H9 (cell line): ENCODE measurements at regions not wholly inside any gene's neighbourhood (a gene's known extent, or its start where the extent isn't known, plus 50 kb on each side); places are given as distances from the start of the nearest gene placed in this dataset.
A peak's percentile ranks its signal among the peaks of the same experiment; 100 is the strongest.

Source experiments
- DNase-seq: peaks from one replicate; pipeline ENCODE4 v3.0.0-alpha.2; 2017
- H2AFZ ChIP-seq: one replicate; pipeline ENCODE4 v1.6.1; 2013; ENCODE audit warnings: mild to moderate bottlenecking, low read length, control low read depth, moderate library complexity
- H2AK5ac ChIP-seq: 2 replicates; pipeline ENCODE4 v1.6.1; 2013; ENCODE audit warnings: low read length, control low read depth, mixed read lengths; ENCODE audit not compliant: insufficient read length
- H2BK120ac ChIP-seq: one replicate; pipeline ENCODE4 v1.6.1; 2013; ENCODE audit warnings: low read depth, mild to moderate bottlenecking, low read length, control low read depth, inconsistent platforms; ENCODE audit not compliant: poor library complexity, severe bottlenecking
- H2BK12ac ChIP-seq: 2 replicates; pipeline ENCODE4 v1.6.1; 2013; ENCODE audit warnings: low read length, control low read depth, mixed read lengths, low read depth; ENCODE audit not compliant: insufficient read length
- H2BK15ac ChIP-seq: 2 replicates; pipeline ENCODE4 v1.6.1; 2013; ENCODE audit warnings: low read depth, low read length, control low read depth
- H2BK20ac ChIP-seq: one replicate; pipeline ENCODE4 v1.6.1; 2013; ENCODE audit warnings: low read depth, mild to moderate bottlenecking, low read length, control low read depth, inconsistent platforms; ENCODE audit not compliant: poor library complexity, severe bottlenecking
- H2BK5ac ChIP-seq: 2 replicates; pipeline ENCODE4 v1.6.1; 2013; ENCODE audit warnings: low read length, control low read depth, mixed read lengths; ENCODE audit not compliant: insufficient read length
- H3K14ac ChIP-seq: 2 replicates; pipeline ENCODE4 v1.6.1; 2013; ENCODE audit warnings: low read length, control low read depth; ENCODE audit not compliant: insufficient read depth
- H3K18ac ChIP-seq: 2 replicates; pipeline ENCODE4 v1.6.1; 2013; ENCODE audit warnings: low read depth, mild to moderate bottlenecking, mixed read lengths, low read length, control low read depth; ENCODE audit not compliant: insufficient read length
- H3K23ac ChIP-seq: 2 replicates; pipeline ENCODE4 v1.6.1; 2013; ENCODE audit warnings: low read length, control low read depth, mixed read lengths, low read depth; ENCODE audit not compliant: insufficient read length
- H3K23me2 ChIP-seq: 2 replicates; pipeline ENCODE4 v1.6.1; 2013; ENCODE audit warnings: low read depth, mild to moderate bottlenecking, mixed read lengths, low read length, control low read depth; ENCODE audit not compliant: insufficient read length, poor library complexity, severe bottlenecking
- H3K27ac ChIP-seq: 2 replicates; pipeline ENCODE4 v1.5.1; 2013; ENCODE audit warnings: low read length, control low read depth, mixed read lengths, low read depth; ENCODE audit not compliant: insufficient read length
- H3K27me3 ChIP-seq: 2 replicates; pipeline ENCODE4 v1.6.1; 2013; ENCODE audit warnings: low read length, control low read depth, inconsistent platforms; ENCODE audit not compliant: insufficient read depth
- H3K4ac ChIP-seq: 2 replicates; pipeline ENCODE4 v1.6.1; 2013; ENCODE audit warnings: low read depth, mild to moderate bottlenecking, control low read depth, inconsistent platforms, low read length, moderate library complexity
- H3K4me1 ChIP-seq: 2 replicates; pipeline ENCODE4 v1.6.1; 2013; ENCODE audit warnings: low read length, control low read depth, inconsistent platforms; ENCODE audit not compliant: insufficient read depth
- H3K4me2 ChIP-seq: 2 replicates; pipeline ENCODE4 v1.6.1; 2013; ENCODE audit warnings: low read length, control low read depth, mixed read lengths; ENCODE audit not compliant: insufficient read length, insufficient read depth
- H3K56ac ChIP-seq: 2 replicates; pipeline ENCODE4 v1.6.1; 2013; ENCODE audit warnings: low read depth, mild to moderate bottlenecking, mixed read lengths, low read length, control low read depth; ENCODE audit not compliant: insufficient read length
- H3K79me1 ChIP-seq: 2 replicates; pipeline ENCODE4 v1.6.1; 2013; ENCODE audit warnings: low read depth, mild to moderate bottlenecking, moderate library complexity, low read length, control low read depth, inconsistent platforms; ENCODE audit not compliant: insufficient read depth, poor library complexity, severe bottlenecking
- H3K79me2 ChIP-seq: 2 replicates; pipeline ENCODE4 v1.6.1; 2013; ENCODE audit warnings: low read length, control low read depth, inconsistent platforms; ENCODE audit not compliant: insufficient read depth
- H3K9ac ChIP-seq: 2 replicates; pipeline ENCODE4 v1.6.1; 2013; ENCODE audit warnings: low read length, control low read depth, mixed read lengths; ENCODE audit not compliant: insufficient read length; ENCODE audit errors: extremely low read depth
- H3K9me3 ChIP-seq: one replicate; pipeline ENCODE4 v1.6.1; 2013; ENCODE audit warnings: low read depth, low read length, inconsistent platforms; ENCODE audit not compliant: control insufficient read depth
- H3T11ph ChIP-seq: one replicate; pipeline ENCODE4 v1.6.1; 2013; ENCODE audit warnings: mild to moderate bottlenecking, low read length, control low read depth, inconsistent platforms
- H4K20me1 ChIP-seq: one replicate; pipeline ENCODE4 v1.6.1; 2013; ENCODE audit not compliant: control insufficient read depth, insufficient read length, insufficient read depth
- H4K5ac ChIP-seq: 2 replicates; pipeline ENCODE4 v1.6.1; 2013; ENCODE audit warnings: low read depth, mild to moderate bottlenecking, mixed read lengths, low read length, control low read depth; ENCODE audit not compliant: insufficient read length
- H4K8ac ChIP-seq: replicated peaks from 2 replicates; pipeline ENCODE4 v1.6.1; 2013; ENCODE audit warnings: low read length, control low read depth, mixed read lengths, low read depth; ENCODE audit not compliant: insufficient read length
- H4K91ac ChIP-seq: 2 replicates; pipeline ENCODE4 v1.6.1; 2013; ENCODE audit warnings: low read depth, mild to moderate bottlenecking, moderate library complexity, mixed read lengths, low read length, control low read depth; ENCODE audit not compliant: insufficient read length
- H3K27ac Mint-ChIP-seq, 3 experiments: 2 replicates in 2 of 3; 3 replicates in 1 of 3; pipeline ENCODE4 v1.8.0; 2020 to 2021; ENCODE audit warnings: mixed read lengths in 3 of 3, mild to moderate bottlenecking in 1 of 3, moderate library complexity in 1 of 3
- H3K27me3 Mint-ChIP-seq: 2 replicates; pipeline ENCODE4 v1.8.0; 2021; ENCODE audit warnings: low read depth, mild to moderate bottlenecking, moderate library complexity, mixed read lengths
- H3K36me3 Mint-ChIP-seq, 3 experiments: 2 replicates in 2 of 3; 3 replicates in 1 of 3; pipeline ENCODE4 v1.8.0; 2020 to 2021; ENCODE audit warnings: low read depth in 3 of 3, mixed read lengths in 3 of 3; ENCODE audit not compliant: insufficient read depth in 1 of 3
- H3K4me1 Mint-ChIP-seq, 2 experiments: 2 replicates each; pipeline ENCODE4 v1.8.0; 2020; ENCODE audit warnings: mixed read lengths in 2 of 2
- H3K4me3 Mint-ChIP-seq, 2 experiments: 2 replicates in 1 of 2; 3 replicates in 1 of 2; pipeline ENCODE4 v1.8.0; 2020 to 2021; ENCODE audit warnings: mild to moderate bottlenecking in 2 of 2, mixed read lengths in 2 of 2, moderate library complexity in 1 of 2
- H3K9me3 Mint-ChIP-seq, 2 experiments: 2 replicates in 1 of 2; 3 replicates in 1 of 2; pipeline ENCODE4 v1.8.0; 2020; ENCODE audit warnings: mild to moderate bottlenecking in 2 of 2, mixed read lengths in 2 of 2, moderate library complexity in 1 of 2
- WGBS: extraction: QIAGEN DNeasy Blood & Tissue Kit; methylation state at CpG from one replicate; pipeline ENCODE4 v1.1.7; 2013; ENCODE audit warnings: missing lambda C conversion rate, low lambda C conversion rate, mixed read lengths; ENCODE audit not compliant: insufficient read length; ENCODE audit errors: extremely low coverage; 5-methylcytosine and 5-hydroxymethylcytosine counted together
- TF ChIP-seq, protein P1 (sequence below): fragments of 200-600 bp; sonication (generic); conservative IDR thresholded peaks from 3 replicates; pipeline ENCODE4 v1.8.0; 2021; ENCODE audit warnings: antibody characterized with exemption, mild to moderate bottlenecking

- Histone ChIP-seq H2AK5ac (no peak overlapping the region), H4K91ac (no peak overlapping the region), H3K4me1 (no peaks in the 10 kb centered on the region), H2AFZ (no peak overlapping the region), H3K18ac (peak overlapping the region; percentile 63), H2BK20ac (no peak overlapping the region), H2BK12ac (no peak overlapping the region), H2BK15ac (no peak overlapping the region), H3K9ac (no peak overlapping the region), H3K56ac (no peak overlapping the region), H3K27ac (no peak overlapping the region), H2BK5ac (no peak overlapping the region), H3K23ac (no peak overlapping the region), H3K14ac (0 out of 2 replicates have a peak overlapping the region, but pooled peaks have one; percentile 10), H3K4me2 (no peak overlapping the region), H3K27me3 (no peaks in the 10 kb centered on the region), H3K79me1 (no peaks in the 10 kb centered on the region), H4K8ac (no peak overlapping the region), H3K79me2 (no peaks in the 10 kb centered on the region), H3K23me2 (no peaks in the 10 kb centered on the region), H3K9me3 (no peaks in the 10 kb centered on the region), H3T11ph (no peak overlapping the region), H4K20me1 (no peaks in the 10 kb centered on the region), H2BK120ac (no peak overlapping the region), H3K4ac (no peak overlapping the region), H4K5ac (no peak overlapping the region)
- TF ChIP-seq, protein P1, sequence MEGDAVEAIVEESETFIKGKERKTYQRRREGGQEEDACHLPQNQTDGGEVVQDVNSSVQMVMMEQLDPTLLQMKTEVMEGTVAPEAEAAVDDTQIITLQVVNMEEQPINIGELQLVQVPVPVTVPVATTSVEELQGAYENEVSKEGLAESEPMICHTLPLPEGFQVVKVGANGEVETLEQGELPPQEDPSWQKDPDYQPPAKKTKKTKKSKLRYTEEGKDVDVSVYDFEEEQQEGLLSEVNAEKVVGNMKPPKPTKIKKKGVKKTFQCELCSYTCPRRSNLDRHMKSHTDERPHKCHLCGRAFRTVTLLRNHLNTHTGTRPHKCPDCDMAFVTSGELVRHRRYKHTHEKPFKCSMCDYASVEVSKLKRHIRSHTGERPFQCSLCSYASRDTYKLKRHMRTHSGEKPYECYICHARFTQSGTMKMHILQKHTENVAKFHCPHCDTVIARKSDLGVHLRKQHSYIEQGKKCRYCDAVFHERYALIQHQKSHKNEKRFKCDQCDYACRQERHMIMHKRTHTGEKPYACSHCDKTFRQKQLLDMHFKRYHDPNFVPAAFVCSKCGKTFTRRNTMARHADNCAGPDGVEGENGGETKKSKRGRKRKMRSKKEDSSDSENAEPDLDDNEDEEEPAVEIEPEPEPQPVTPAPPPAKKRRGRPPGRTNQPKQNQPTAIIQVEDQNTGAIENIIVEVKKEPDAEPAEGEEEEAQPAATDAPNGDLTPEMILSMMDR = no peak
- H3K4me3 Mint-ChIP-seq = no peak overlapping the region
- no peaks in the 10 kb centered on the region; a peak in 2 of 5 replicates for H3K9me3 Mint-ChIP-seq
- H3K36me3 Mint-ChIP-seq = no peaks in the 10 kb centered on the region
- H3K4me1 Mint-ChIP-seq = peaks cover 14 to 16% of the 10 kb centered on the region in 2 experiments
- WGBS = no CpG with 5 or more reads among the region's 18 CpGs
- H3K27me3 Mint-ChIP-seq = peaks cover 3% of the 10 kb centered on the region
- DNase-seq = peak; percentile 69
- H3K27ac Mint-ChIP-seq = no peak overlapping the region; a peak in 1 of 7 replicates
Measured at GRCh38 chr17:36742267-36743000, 141.1 kb downstream of the MRM1 start.
